ENCODE measurements at regions not wholly inside any gene's neighbourhood (a gene's known extent, or its start where the extent isn't known, plus 50 kb on each side); places are given as distances from the start of the nearest gene placed in this dataset.

GRCh38 chr14:97444248-97444647, 647.1 kb downstream of the VRK1 start:
- no peak overlapping the region for H3K9ac ChIP-seq
- H3K36me3 ChIP-seq, result no peaks in the 10 kb centered on the region
- no peak for TF ChIP-seq Cebpa-rat (IDR thresholded peaks at IDR 0.05)
- H3K27ac ChIP-seq, result no peak overlapping the region
- H3K4me1 ChIP-seq, result no peaks in the 10 kb centered on the region
- no peak overlapping the region for H3K4me3 ChIP-seq
- no peak overlapping the region for H3K4me2 ChIP-seq
- H3K27me3 ChIP-seq, result no peaks in the 10 kb centered on the region
- H3K9me3 ChIP-seq (replicated peaks in 1 of 11), result no peaks in the 10 kb centered on the region
- H4K20me1 ChIP-seq, result no peaks in the 10 kb centered on the region

- no peak for TF ChIP-seq Cebpa-rat (IDR thresholded peaks at IDR 0.05)
- H3K27me3 ChIP-seq, result no peaks in the 10 kb centered on the region
- H3K36me3 ChIP-seq, result no peaks in the 10 kb centered on the region
- H4K20me1 ChIP-seq, result no peaks in the 10 kb centered on the region
- no peaks in the 10 kb centered on the region for H3K4me1 ChIP-seq
- no peak overlapping the region for H3K4me2 ChIP-seq
- H3K27ac ChIP-seq, result no peak overlapping the region
- H3K4me3 ChIP-seq, result no peak overlapping the region
- no peaks in the 10 kb centered on the region for H3K9me3 ChIP-seq (replicated peaks in 1 of 11)
- no peak overlapping the region for H3K9ac ChIP-seq
Observed at GRCh38 chr14:97445367-97445766, 648.2 kb downstream of the VRK1 start.

- no peaks in the 10 kb centered on the region for H3K4me1 ChIP-seq
- H3K4me2 ChIP-seq, result no peak overlapping the region
- no peak for TF ChIP-seq Cebpa-rat (IDR thresholded peaks at IDR 0.05)
Observed at GRCh38 chr14:97446087-97446486, 648.9 kb downstream of the VRK1 start.

GRCh38 chr14:97452314-97452713, 655.1 kb downstream of the VRK1 start:
- H3K9ac ChIP-seq, result no peak overlapping the region
- no peaks in the 10 kb centered on the region for H3K9me3 ChIP-seq (replicated peaks in 1 of 11)
- no peaks in the 10 kb centered on the region for H3K27me3 ChIP-seq

More at GRCh38 chr14:97446087-97446486, 648.9 kb downstream of the VRK1 start:
- Histone ChIP-seq H4K20me1 (no peaks in the 10 kb centered on the region), H3K9ac (no peak overlapping the region), H3K4me3 (no peak overlapping the region), H3K27ac (no peak overlapping the region), H3K27me3 (no peaks in the 10 kb centered on the region), H3K36me3 (no peaks in the 10 kb centered on the region), H3K9me3 (replicated peaks in 1 of 11) (no peaks in the 10 kb centered on the region)

GRCh38 chr14:97453991-97454390, 656.8 kb downstream of the VRK1 start:
- no peak overlapping the region for H3K4me2 ChIP-seq
- no peak overlapping the region for H3K9ac ChIP-seq
- H4K20me1 ChIP-seq, result no peaks in the 10 kb centered on the region
- TF ChIP-seq Cebpa-rat (IDR thresholded peaks at IDR 0.05), result no peak
- no peaks in the 10 kb centered on the region for H3K36me3 ChIP-seq
- peaks cover 0 to 4% (median 0%) of the 10 kb centered on the region in 10 experiments; a peak in 1 of 20 replicates for H3K4me1 ChIP-seq
- H3K27me3 ChIP-seq, result no peaks in the 10 kb centered on the region
- peaks cover 0 to 9% (median 5%) of the 10 kb centered on the region in 11 experiments; a peak in 6 of 22 replicates for H3K9me3 ChIP-seq (replicated peaks in 1 of 11)
- no peak overlapping the region for H3K4me3 ChIP-seq
- no peak overlapping the region for H3K27ac ChIP-seq

More at GRCh38 chr14:97452314-97452713, 655.1 kb downstream of the VRK1 start:
- Histone ChIP-seq H3K4me1 (0 out of 20 replicates have a peak, but pooled peaks cover 0 to 4% (median 0%) of the 10 kb centered on the region in 10 experiments), H3K4me3 (no peak overlapping the region), H3K4me2 (no peak overlapping the region), H3K36me3 (no peaks in the 10 kb centered on the region), H3K27ac (no peak overlapping the region), H4K20me1 (no peaks in the 10 kb centered on the region)
- TF ChIP-seq Cebpa-rat (IDR thresholded peaks at IDR 0.05), result no peak

- peak overlapping the region in 1 of 11 experiments; percentile 19; a peak in 2 of 22 replicates for H3K4me2 ChIP-seq
- H3K9ac ChIP-seq, result no peak overlapping the region
- no peaks in the 10 kb centered on the region for H3K36me3 ChIP-seq
- H3K27ac ChIP-seq, result no peak overlapping the region
- H3K27me3 ChIP-seq, result no peaks in the 10 kb centered on the region
- H3K4me3 ChIP-seq, result no peak overlapping the region
- peaks cover 0 to 19% (median 5%) of the 10 kb centered on the region in 11 experiments; a peak in 10 of 22 replicates for H3K9me3 ChIP-seq (replicated peaks in 1 of 11)
- no peaks in the 10 kb centered on the region for H4K20me1 ChIP-seq
- no peak for TF ChIP-seq Cebpa-rat (IDR thresholded peaks at IDR 0.05)
- peaks cover 0 to 8% (median 0%) of the 10 kb centered on the region in 10 experiments; a peak in 1 of 20 replicates for H3K4me1 ChIP-seq
Observed at GRCh38 chr14:97456462-97456861, 659.3 kb downstream of the VRK1 start.

GRCh38 chr14:97456958-97457357, 659.8 kb downstream of the VRK1 start:
- no peak overlapping the region for H3K9ac ChIP-seq

GRCh38 chr14:97457575-97458085, 660.4 kb downstream of the VRK1 start:
- no peaks in the 10 kb centered on the region for H3K36me3 ChIP-seq
- no peak for TF ChIP-seq Cebpa-rat (IDR thresholded peaks at IDR 0.05)
- H3K27me3 ChIP-seq, result no peaks in the 10 kb centered on the region
- H3K4me3 ChIP-seq, result no peak overlapping the region
- H3K9ac ChIP-seq, result no peak overlapping the region
- H3K9me3 ChIP-seq (replicated peaks in 1 of 11), result peaks cover 8 to 29% (median 16%) of the 10 kb centered on the region in 11 experiments
- H3K4me2 ChIP-seq, result no peak overlapping the region
- H3K27ac ChIP-seq, result no peak overlapping the region
- no peaks in the 10 kb centered on the region for H4K20me1 ChIP-seq
- H3K4me1 ChIP-seq, result peaks cover 0 to 8% (median 0%) of the 10 kb centered on the region in 10 experiments; a peak in 1 of 20 replicates

More at GRCh38 chr14:97456958-97457357, 659.8 kb downstream of the VRK1 start:
- Histone ChIP-seq H4K20me1 (no peaks in the 10 kb centered on the region), H3K27me3 (no peaks in the 10 kb centered on the region), H3K36me3 (no peaks in the 10 kb centered on the region), H3K27ac (no peak overlapping the region), H3K4me1 (peaks cover 0 to 8% (median 0%) of the 10 kb centered on the region in 10 experiments; a peak in 1 of 20 replicates), H3K4me2 (peak overlapping the region in 1 of 11 experiments; percentile 19; a peak in 2 of 22 replicates), H3K9me3 (replicated peaks in 1 of 11) (peaks cover 4 to 23% (median 9%) of the 10 kb centered on the region in 11 experiments), H3K4me3 (no peak overlapping the region)
- no peak for TF ChIP-seq Cebpa-rat (IDR thresholded peaks at IDR 0.05)

GRCh38 chr14:97458255-97458654, 661.1 kb downstream of the VRK1 start:
- Histone ChIP-seq H3K27ac (no peak overlapping the region), H4K20me1 (no peaks in the 10 kb centered on the region), H3K4me2 (no peak overlapping the region), H3K4me1 (peaks cover 0 to 8% (median 0%) of the 10 kb centered on the region in 10 experiments; a peak in 1 of 20 replicates), H3K27me3 (no peaks in the 10 kb centered on the region), H3K9me3 (replicated peaks in 1 of 11) (peaks cover 8 to 29% (median 18%) of the 10 kb centered on the region in 11 experiments), H3K4me3 (no peak overlapping the region), H3K36me3 (no peaks in the 10 kb centered on the region), H3K9ac (no peak overlapping the region)
- TF ChIP-seq Cebpa-rat (IDR thresholded peaks at IDR 0.05), result no peak

All from BLaER1 treated with 17β-estradiol and CSF1 and Interleukin-3, amounts not matched to agents 10 nM and 100 nM (cell line).